Activated naive CD8-positive, alpha-beta T cell treated with anti-CD3 and anti-CD28 coated beads, Interleukin-2, amount 50 U/mL, for 24 hours (primary cell): ENCODE measurements at regions not wholly inside any gene's neighbourhood (a gene's known extent, or its start where the extent isn't known, plus 50 kb on each side); places are given as distances from the start of the nearest gene placed in this dataset.

ENCODE experiments used
- ATAC-seq: fragments of 150-1000 bp; cut with Tn5 transposase; one replicate; pipeline ENCODE4 v1.10.0; 2021
- DNase-seq: peaks from one replicate; pipeline ENCODE4 v3.0.0; 2021
- H3K27ac Mint-ChIP-seq: one replicate; pipeline ENCODE4 v1.8.0; 2021; ENCODE audit warnings: mild to moderate bottlenecking, mixed read lengths
- H3K27me3 Mint-ChIP-seq: one replicate; pipeline ENCODE4 v1.8.0; 2021; ENCODE audit warnings: mixed read lengths
- H3K36me3 Mint-ChIP-seq: one replicate; pipeline ENCODE4 v1.8.0; 2021; ENCODE audit warnings: low read depth, mixed read lengths
- H3K4me1 Mint-ChIP-seq: one replicate; pipeline ENCODE4 v1.8.0; 2021; ENCODE audit warnings: mixed read lengths
- H3K4me3 Mint-ChIP-seq: one replicate; pipeline ENCODE4 v1.8.0; 2021; ENCODE audit warnings: mild to moderate bottlenecking, moderate library complexity, mixed read lengths
- H3K9me3 Mint-ChIP-seq: one replicate; pipeline ENCODE4 v1.8.0; 2021; ENCODE audit warnings: mixed read lengths

- H3K9me3 Mint-ChIP-seq = peaks cover 19% of the 10 kb centered on the region
- H3K27me3 Mint-ChIP-seq = peaks cover 4% of the 10 kb centered on the region
- H3K4me3 Mint-ChIP-seq = no peak overlapping the region
- H3K27ac Mint-ChIP-seq = no peak overlapping the region
- ATAC-seq (no peak), DNase-seq (no peak)
- H3K4me1 Mint-ChIP-seq = no peaks in the 10 kb centered on the region
- no peaks in the 10 kb centered on the region for H3K36me3 Mint-ChIP-seq
Measured at GRCh38 chr2:152858594-152859265, 140.3 kb downstream of the ARL6IP6 start.

DNA sequence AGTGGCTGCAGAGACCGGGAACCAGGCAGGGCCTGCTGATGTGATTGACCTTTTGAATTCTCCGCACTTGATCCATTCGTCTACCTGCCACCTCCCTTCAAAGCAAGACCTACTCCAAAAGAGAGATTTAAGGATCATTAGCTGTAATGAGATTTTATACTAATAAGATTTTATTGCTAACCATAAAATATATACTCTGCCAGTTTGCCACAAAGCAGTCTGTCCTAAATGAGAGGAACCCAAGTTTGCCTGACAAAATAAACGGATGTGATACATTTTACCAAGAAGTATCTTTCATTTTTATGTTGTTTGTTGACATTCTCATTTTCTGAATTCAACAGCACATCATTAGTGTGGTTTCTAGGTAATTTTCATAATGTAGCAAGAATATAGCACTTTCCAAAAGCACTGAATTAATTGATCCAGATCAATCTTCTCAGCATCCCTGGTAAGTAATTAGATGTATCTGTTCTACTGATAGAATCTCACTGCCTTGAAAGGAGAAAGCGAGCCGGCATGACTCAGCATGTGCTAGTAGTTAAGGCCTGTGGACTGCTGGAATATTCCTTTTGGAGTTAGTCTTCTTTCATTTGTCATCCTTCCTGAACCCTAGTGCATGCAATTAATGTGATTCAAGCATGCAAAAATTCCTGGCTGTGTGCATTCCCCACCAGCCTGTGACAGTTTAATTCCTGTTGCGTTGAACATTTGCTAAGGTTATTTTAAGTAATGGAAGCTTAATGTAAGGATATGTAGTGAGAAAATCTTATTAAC, 128.5 kb downstream of the ARL6IP6 start:
- ATAC-seq = no peak
- H3K4me1 Mint-ChIP-seq = no peaks in the 10 kb centered on the region
- H3K4me3 Mint-ChIP-seq = no peak overlapping the region
- no peak for DNase-seq
- peaks cover 2% of the 10 kb centered on the region for H3K27me3 Mint-ChIP-seq
- no peaks in the 10 kb centered on the region for H3K9me3 Mint-ChIP-seq
- H3K27ac Mint-ChIP-seq = no peak overlapping the region
- no peaks in the 10 kb centered on the region for H3K36me3 Mint-ChIP-seq

GRCh38 chr2:152835674-152836073, 117.3 kb downstream of the ARL6IP6 start:
- no peak for ATAC-seq
- DNase-seq = no peak
- Mint-ChIP-seq H3K9me3 (no peaks in the 10 kb centered on the region), H3K36me3 (no peaks in the 10 kb centered on the region), H3K27me3 (peaks cover 2% of the 10 kb centered on the region), H3K4me1 (no peaks in the 10 kb centered on the region), H3K4me3 (no peak overlapping the region), H3K27ac (no peak overlapping the region)

DNA sequence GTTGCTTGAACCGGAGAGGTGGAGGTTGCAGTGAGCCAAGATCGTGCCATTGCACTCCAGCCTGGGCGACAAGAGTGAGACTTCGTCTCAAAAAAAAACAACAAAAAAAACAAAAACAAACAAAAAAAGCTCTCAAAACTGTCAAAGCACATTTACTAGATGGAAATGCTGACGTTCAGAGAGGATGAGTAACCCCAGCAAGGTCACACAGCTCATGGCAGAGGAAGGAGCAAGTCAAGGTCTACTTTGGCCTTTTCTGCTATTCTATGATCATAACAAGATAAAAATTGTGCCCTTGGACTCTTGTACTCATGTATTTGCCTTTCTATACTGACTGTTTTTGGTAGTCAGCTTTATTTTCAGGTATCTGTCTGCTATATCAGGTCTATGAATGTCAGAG, 109.5 kb downstream of the ARL6IP6 start:
- Mint-ChIP-seq H3K36me3 (no peaks in the 10 kb centered on the region), H3K4me3 (no peak overlapping the region), H3K4me1 (no peaks in the 10 kb centered on the region), H3K27me3 (no peaks in the 10 kb centered on the region), H3K27ac (no peak overlapping the region), H3K9me3 (no peaks in the 10 kb centered on the region)
- DNase-seq = no peak
- ATAC-seq = no peak

DNA sequence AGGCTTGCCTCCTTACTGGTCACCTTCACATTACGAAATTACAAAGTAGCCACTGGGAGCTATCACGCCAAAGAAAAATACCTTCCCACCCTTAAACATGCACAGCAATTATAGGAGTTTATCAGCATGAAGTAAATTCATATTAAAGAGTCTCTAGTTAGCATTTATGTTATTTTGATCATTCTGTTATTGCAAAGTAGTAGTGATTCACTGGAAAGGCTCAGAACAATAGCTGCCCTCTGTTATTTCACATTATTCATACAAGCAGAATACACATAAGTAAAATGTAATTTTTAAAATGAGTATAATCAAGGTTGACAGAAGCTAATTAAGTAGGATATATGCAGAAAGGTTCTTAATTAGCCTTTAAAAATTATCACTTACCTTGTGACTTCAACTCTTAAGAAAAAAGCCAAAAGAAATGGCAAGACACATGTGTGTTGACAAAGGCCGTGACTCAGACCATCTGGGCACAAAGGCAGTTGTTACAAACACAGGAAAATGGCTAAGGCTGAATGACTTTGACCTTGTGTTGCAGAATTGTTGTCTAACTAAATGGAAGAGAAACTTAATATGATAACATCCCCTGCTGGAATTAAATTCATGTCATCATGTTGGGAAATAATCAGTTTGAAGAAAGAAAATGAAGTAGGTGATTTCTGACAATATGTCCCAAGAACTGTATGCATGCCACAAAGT, 108.3 kb downstream of the ARL6IP6 start:
- DNase-seq = no peak
- no peaks in the 10 kb centered on the region for H3K9me3 Mint-ChIP-seq
- H3K27ac Mint-ChIP-seq = no peak overlapping the region
- H3K4me3 Mint-ChIP-seq = no peak overlapping the region
- H3K4me1 Mint-ChIP-seq = no peaks in the 10 kb centered on the region
- no peaks in the 10 kb centered on the region for H3K27me3 Mint-ChIP-seq
- no peaks in the 10 kb centered on the region for H3K36me3 Mint-ChIP-seq
- ATAC-seq = no peak

GRCh38 chr2:152825834-152826233, 107.4 kb downstream of the ARL6IP6 start:
- no peak for DNase-seq
- H3K27me3 Mint-ChIP-seq = no peaks in the 10 kb centered on the region
- H3K27ac Mint-ChIP-seq = no peak overlapping the region
- H3K9me3 Mint-ChIP-seq = no peaks in the 10 kb centered on the region
- no peak for ATAC-seq
- no peaks in the 10 kb centered on the region for H3K36me3 Mint-ChIP-seq
- H3K4me1 Mint-ChIP-seq = no peaks in the 10 kb centered on the region
- no peak overlapping the region for H3K4me3 Mint-ChIP-seq

DNA sequence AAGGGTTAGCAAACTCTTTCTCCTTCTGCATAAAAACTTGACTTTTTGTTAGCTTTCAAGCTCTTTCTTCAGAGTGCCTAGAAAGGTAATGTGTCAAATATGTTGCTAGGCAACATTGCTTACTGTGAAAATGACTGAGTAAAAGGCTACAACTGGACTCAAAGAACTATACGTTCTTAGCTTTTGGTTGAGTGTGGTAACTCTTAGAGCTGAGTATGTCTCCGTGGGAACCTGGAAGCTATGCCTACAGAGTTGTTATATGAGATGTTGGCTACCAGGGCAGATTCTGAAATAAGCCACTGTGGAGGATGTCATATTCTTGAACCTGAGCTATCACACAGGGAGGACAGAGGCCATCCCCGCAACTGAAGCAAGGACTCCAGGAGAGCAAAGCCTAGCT, 105.5 kb downstream of the ARL6IP6 start:
- Mint-ChIP-seq H3K9me3 (no peaks in the 10 kb centered on the region), H3K4me3 (no peak overlapping the region), H3K27ac (no peak overlapping the region), H3K36me3 (no peaks in the 10 kb centered on the region), H3K4me1 (no peaks in the 10 kb centered on the region), H3K27me3 (peaks cover 3% of the 10 kb centered on the region)
- DNase-seq (no peak), ATAC-seq (no peak)

DNA sequence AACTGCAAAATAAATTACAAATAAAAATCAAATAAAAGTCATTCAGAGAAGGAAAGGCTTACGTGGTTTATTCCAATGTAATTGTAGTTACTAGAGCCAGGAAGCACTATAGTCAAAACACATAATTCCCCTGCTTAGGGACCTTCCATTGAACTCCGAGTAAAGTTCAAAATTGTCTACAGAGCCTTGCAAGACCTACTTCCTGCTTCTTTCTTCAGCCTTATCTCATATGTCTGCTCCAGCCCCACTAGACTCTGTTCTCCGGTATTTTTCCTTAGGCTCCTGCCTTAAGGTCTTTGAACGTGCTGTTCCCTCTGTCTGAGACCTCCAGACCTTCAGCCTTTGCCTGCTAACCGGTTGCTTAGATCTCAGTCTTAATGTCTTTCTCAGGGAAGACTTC, 104.3 kb downstream of the ARL6IP6 start:
- Mint-ChIP-seq H3K4me3 (no peak overlapping the region), H3K9me3 (no peaks in the 10 kb centered on the region), H3K36me3 (no peaks in the 10 kb centered on the region), H3K27ac (no peak overlapping the region), H3K27me3 (peaks cover 5% of the 10 kb centered on the region), H3K4me1 (no peaks in the 10 kb centered on the region)
- ATAC-seq (no peak), DNase-seq (no peak)

DNA sequence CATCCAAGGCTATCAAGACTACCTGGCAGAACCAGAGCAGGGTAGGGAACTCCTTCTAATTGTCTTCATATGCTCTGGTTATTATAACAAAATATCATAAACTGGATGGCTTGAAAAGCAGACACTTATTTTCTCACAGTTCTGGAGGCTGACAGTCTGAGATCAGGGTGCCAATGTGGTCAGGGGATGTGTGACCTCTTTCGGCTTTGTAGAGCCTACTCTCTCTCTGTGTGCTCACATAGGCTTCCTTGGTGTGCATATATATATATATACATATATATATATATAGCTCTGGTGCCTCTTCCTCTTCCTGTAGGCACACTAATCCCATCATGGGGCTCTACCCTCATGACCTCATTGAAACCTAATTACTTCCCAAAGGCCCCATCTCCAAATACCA, 101.6 kb downstream of the ARL6IP6 start:
- H3K4me1 Mint-ChIP-seq = no peaks in the 10 kb centered on the region
- H3K27me3 Mint-ChIP-seq = peaks cover 5% of the 10 kb centered on the region
- no peaks in the 10 kb centered on the region for H3K9me3 Mint-ChIP-seq

GRCh38 chr2:152815634-152816257, 97.3 kb downstream of the ARL6IP6 start:
- ATAC-seq (no peak), DNase-seq (no peak)
- no peak overlapping the region for H3K4me3 Mint-ChIP-seq
- H3K4me1 Mint-ChIP-seq = no peaks in the 10 kb centered on the region
- peaks cover 2% of the 10 kb centered on the region for H3K36me3 Mint-ChIP-seq
- no peak overlapping the region for H3K27ac Mint-ChIP-seq
- peaks cover 16% of the 10 kb centered on the region for H3K9me3 Mint-ChIP-seq
- H3K27me3 Mint-ChIP-seq = peaks cover 10% of the 10 kb centered on the region

More for the DNA sequence above, 101.6 kb downstream of the ARL6IP6 start:
- no peak overlapping the region for H3K27ac Mint-ChIP-seq
- H3K36me3 Mint-ChIP-seq = no peaks in the 10 kb centered on the region
- no peak overlapping the region for H3K4me3 Mint-ChIP-seq
- DNase-seq (no peak), ATAC-seq (no peak)

DNA sequence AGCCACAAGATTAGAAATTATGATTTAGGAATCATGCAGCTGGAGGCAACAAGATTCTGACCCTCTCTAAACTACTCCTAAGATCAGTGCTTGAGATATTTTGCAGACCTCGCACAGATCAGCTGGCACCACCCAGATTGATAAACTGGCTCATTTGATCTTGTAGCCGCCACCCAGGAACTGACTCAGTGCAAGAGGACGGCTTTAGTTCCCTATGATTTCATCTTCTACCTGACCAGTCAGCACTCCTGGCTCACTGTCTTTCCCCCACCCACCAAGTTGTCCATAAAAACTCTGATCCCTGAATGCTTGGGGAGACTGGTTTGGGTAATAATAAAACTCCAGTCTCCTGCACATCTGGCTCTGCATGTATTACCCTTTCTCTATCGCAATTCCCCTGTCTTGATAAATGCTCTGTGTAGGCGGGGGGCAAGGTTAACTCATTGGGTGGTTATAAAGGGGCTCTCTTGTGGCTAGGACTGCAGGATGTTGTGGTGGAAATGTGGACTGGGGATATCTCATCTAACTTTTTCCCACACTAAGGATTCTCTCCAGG, 96.1 kb downstream of the ARL6IP6 start:
- no peaks in the 10 kb centered on the region for H3K4me1 Mint-ChIP-seq
- DNase-seq (no peak), ATAC-seq (no peak)
- peaks cover 10% of the 10 kb centered on the region for H3K27me3 Mint-ChIP-seq
- H3K27ac Mint-ChIP-seq = no peak overlapping the region
- peaks cover 2% of the 10 kb centered on the region for H3K36me3 Mint-ChIP-seq
- H3K9me3 Mint-ChIP-seq = peaks cover 16% of the 10 kb centered on the region
- H3K4me3 Mint-ChIP-seq = no peak overlapping the region

- Mint-ChIP-seq H3K27ac (no peak overlapping the region), H3K36me3 (peaks cover 2% of the 10 kb centered on the region), H3K4me3 (no peak overlapping the region), H3K9me3 (peaks cover 16% of the 10 kb centered on the region), H3K27me3 (peaks cover 5% of the 10 kb centered on the region), H3K4me1 (no peaks in the 10 kb centered on the region)
- ATAC-seq = no peak
- no peak for DNase-seq
Measured at GRCh38 chr2:152813351-152813750, 94.9 kb downstream of the ARL6IP6 start.
